HCT116 (cell line): ENCODE measurements at regions not wholly inside any gene's neighbourhood (a gene's known extent, or its start where the extent isn't known, plus 50 kb on each side); places are given as distances from the start of the nearest gene placed in this dataset.

ENCODE experiments used
- ATAC-seq: fragments of 200-7000 bp; cut with Tn5 transposase; 2 replicates; pipeline ENCODE4 v1.9.1; 2020; ENCODE audit warnings: mild to moderate bottlenecking, moderate library complexity
- BruUV-seq: library from RNA; stranded (reverse); fragments of 400-500 nt; replicated peaks from 2 replicates; lab custom pipeline; 2021; lab: Mats Ljungman, UMichigan
- CTCF ChIA-PET: fragments of 300-600 bp; sonication (Branson Sonifier 250); formaldehyde crosslinking; loops from one replicate; lab custom pipeline; 2021; ENCODE audit warnings: antibody characterized with exemption; lab: Charles Lee
- POLR2A ChIA-PET: fragments of 300-600, 350-600 bp; sonication (Branson Sonifier 250); formaldehyde crosslinking; loops from one replicate; lab custom pipeline; 2021; ENCODE audit warnings: antibody characterized with exemption; lab: Charles Lee
- RAD21 ChIA-PET, 2 experiments: fragments of 300-600 bp; sonication (Branson Sonifier 250); formaldehyde crosslinking; loops; one replicate each; lab custom pipeline; 2023; ENCODE audit warnings: low total read pairs in 2 of 2; ENCODE audit not compliant: uncharacterized antibody in 2 of 2, unreplicated experiment in 2 of 2, low non-redundant PET in 1 of 2; lab: Charles Lee
- DNase-seq: peaks from one replicate; pipeline ENCODE4 v3.0.0-alpha.2; 2010; ENCODE audit warnings: low read depth, low spot score
- H2AFZ ChIP-seq: fragments of 200-600 bp; shearing (Covaris generic), sonication (generic); 2 replicates; pipeline ENCODE4 v1.6.1; 2017; ENCODE audit warnings: low read depth, mixed run types, mixed read lengths, antibody characterized with exemption, low read length; ENCODE audit not compliant: poor library complexity, severe bottlenecking
- H3K27ac ChIP-seq: 2 replicates; pipeline ENCODE4 v1.5.1; 2012; ENCODE audit warnings: low read depth, low read length
- H3K27me3 ChIP-seq: fragments of 200-600 bp; sonication (generic); 2 replicates; pipeline ENCODE4 v1.6.1; 2016; ENCODE audit warnings: mixed run types, low read length, mixed read lengths; ENCODE audit not compliant: insufficient read depth
- H3K36me3 ChIP-seq, 2 experiments: fragments of 200-500 bp in 1 of 2; fragments of 200-600 bp in 1 of 2; sonication (Bioruptor generic) in 1 of 2; sonication (generic) in 1 of 2; 2 replicates each; pipeline versions ENCODE4 v1.5.1 to v1.6.1; 2014 to 2016; ENCODE audit warnings: low read length in 2 of 2, inconsistent platforms in 1 of 2, mixed read lengths in 1 of 2, mixed run types in 1 of 2; ENCODE audit not compliant: insufficient read depth in 2 of 2, control insufficient read depth in 1 of 2
- H3K4me1 ChIP-seq, 2 experiments: fragments of 200-600 bp in 1 of 2; sonication (generic) in 1 of 2; 2 replicates each; pipeline versions ENCODE4 v1.5.1 to v1.6.1; 2012 to 2017; ENCODE audit warnings: low read length in 2 of 2, inconsistent platforms in 1 of 2, mild to moderate bottlenecking in 1 of 2, mixed read lengths in 1 of 2, mixed run types in 1 of 2, moderate library complexity in 1 of 2; ENCODE audit not compliant: insufficient read depth in 2 of 2, control insufficient read depth in 1 of 2
- H3K4me2 ChIP-seq: fragments of 200-600 bp; sonication (generic); 2 replicates; pipeline ENCODE4 v1.6.1; 2017; ENCODE audit warnings: mixed run types, low read length, mixed read lengths
- H3K4me3 ChIP-seq, 2 experiments: fragments of 200-600 bp in 1 of 2; sonication (generic) in 1 of 2; replicated peaks in 1 of 2; 2 replicates each; pipeline ENCODE4 v1.5.1; 2011 to 2016; ENCODE audit warnings: low read length in 2 of 2, control low read depth in 1 of 2, low read depth in 1 of 2, mild to moderate bottlenecking in 1 of 2, mixed read lengths in 1 of 2, mixed run types in 1 of 2
- H3K79me2 ChIP-seq: fragments of 200-600 bp; sonication (generic); 2 replicates; pipeline ENCODE4 v1.6.1; 2017; ENCODE audit warnings: mild to moderate bottlenecking, mixed run types, low read length, moderate library complexity, mixed read lengths; ENCODE audit not compliant: insufficient read depth
- H3K9ac ChIP-seq: fragments of 200-600 bp; sonication (generic); 2 replicates; pipeline ENCODE4 v1.6.1; 2016; ENCODE audit warnings: low read length, mixed read lengths
- H3K9me2 ChIP-seq: fragments of 200-600 bp; sonication (generic), shearing (Covaris generic); 2 replicates; pipeline ENCODE4 v1.6.1; 2017; ENCODE audit warnings: mixed run types, mild to moderate bottlenecking, moderate library complexity; ENCODE audit not compliant: insufficient read depth
- H3K9me3 ChIP-seq, 2 experiments: fragments of 200-500 bp in 1 of 2; fragments of 200-600 bp in 1 of 2; sonication (Bioruptor generic) in 1 of 2; sonication (generic) in 1 of 2; 2 replicates each; pipeline ENCODE4 v1.6.1; 2014 to 2017; ENCODE audit warnings: low read length in 2 of 2, mixed read lengths in 2 of 2, inconsistent platforms in 1 of 2, low read depth in 1 of 2, mild to moderate bottlenecking in 1 of 2, mixed run types in 1 of 2, moderate library complexity in 1 of 2; ENCODE audit not compliant: control insufficient read depth in 1 of 2, insufficient read depth in 1 of 2
- H4K20me1 ChIP-seq: fragments of 200-600 bp; sonication (generic), shearing (Covaris generic); 2 replicates; pipeline ENCODE4 v1.6.1; 2017; ENCODE audit warnings: mixed run types, mild to moderate bottlenecking, moderate library complexity; ENCODE audit not compliant: insufficient read depth
- ATF3 ChIP-seq: IDR thresholded peaks from 2 replicates; pipeline ENCODE4 v1.6.1; 2012
- CBX3 ChIP-seq: IDR thresholded peaks from 2 replicates; pipeline ENCODE4 v1.6.1; 2012; ENCODE audit warnings: low read depth
- CEBPB ChIP-seq: IDR thresholded peaks from 2 replicates; pipeline ENCODE4 v1.6.1; 2012; ENCODE audit warnings: low read depth
- CTCF ChIP-seq, 3 experiments: fragments of 200-600 bp in 1 of 3; sonication (generic) in 1 of 3; IDR thresholded peaks in 2 of 3; conservative IDR thresholded peaks in 1 of 3; 2 replicates each; pipeline ENCODE4 v1.5.1; 2012 to 2017; ENCODE audit warnings: low read depth in 2 of 3, low read length in 2 of 3, antibody characterized with exemption in 1 of 3, borderline replicate concordance in 1 of 3, control low read depth in 1 of 3, mild to moderate bottlenecking in 1 of 3, mixed read lengths in 1 of 3, mixed run types in 1 of 3, moderate library complexity in 1 of 3; ENCODE audit not compliant: insufficient read depth in 1 of 3
- EGR1 ChIP-seq: IDR thresholded peaks from 2 replicates; pipeline ENCODE4 v1.6.1; 2012; ENCODE audit warnings: low read depth
- EZH2 ChIP-seq: fragments of 200-600 bp; sonication (generic); IDR thresholded peaks from 2 replicates; pipeline ENCODE4 v1.6.1; 2017; ENCODE audit warnings: antibody characterized with exemption, mixed run types
- EZH2phosphoT487 ChIP-seq: fragments of 200-600 bp; IDR thresholded peaks from 2 replicates; pipeline ENCODE4 v1.6.1; 2018; ENCODE audit warnings: antibody characterized with exemption, borderline replicate concordance
- FOSL1 ChIP-seq: IDR thresholded peaks from 2 replicates; pipeline ENCODE4 v1.6.1; 2012; ENCODE audit warnings: low read depth
- JUND ChIP-seq: IDR thresholded peaks from 2 replicates; pipeline ENCODE4 v1.6.1; 2012
- MAX ChIP-seq: IDR thresholded peaks from 2 replicates; pipeline ENCODE4 v1.6.1; 2012
- POLR2A ChIP-seq: IDR thresholded peaks from 2 replicates; pipeline ENCODE4 v1.7.0; 2011; ENCODE audit warnings: borderline replicate concordance; ENCODE audit not compliant: insufficient read depth, insufficient read length; ENCODE audit errors: extremely low read depth
- POLR2AphosphoS5 ChIP-seq: IDR thresholded peaks from 2 replicates; pipeline ENCODE4 v1.6.1; 2011; ENCODE audit warnings: mild to moderate bottlenecking, low read depth, low read length, moderate library complexity
- RAD21 ChIP-seq: IDR thresholded peaks from 2 replicates; pipeline ENCODE4 v1.6.1; 2012; ENCODE audit warnings: low read depth, mild to moderate bottlenecking
- REST ChIP-seq: IDR thresholded peaks from 2 replicates; pipeline ENCODE4 v1.6.1; 2012; ENCODE audit warnings: low read depth
- SP1 ChIP-seq: IDR thresholded peaks from 2 replicates; pipeline ENCODE4 v1.6.1; 2012; ENCODE audit warnings: low read depth
- SRF ChIP-seq: IDR thresholded peaks from 2 replicates; pipeline ENCODE4 v1.6.1; 2012; ENCODE audit warnings: low read depth
- TCF7L2 ChIP-seq: IDR thresholded peaks from 2 replicates; pipeline ENCODE4 v1.7.0; 2011; ENCODE audit warnings: borderline replicate concordance, inconsistent platforms; ENCODE audit not compliant: insufficient read depth, insufficient read length; ENCODE audit errors: extremely low read depth
- YY1 ChIP-seq: IDR thresholded peaks from 2 replicates; pipeline ENCODE4 v1.6.1; 2011; ENCODE audit warnings: low read length, low read depth, moderate library complexity, mild to moderate bottlenecking; ENCODE audit not compliant: insufficient replicate concordance; ENCODE audit errors: extremely low read depth
- ZBTB33 ChIP-seq: IDR thresholded peaks from 2 replicates; pipeline ENCODE4 v1.6.1; 2011; ENCODE audit warnings: mild to moderate bottlenecking, low read length, moderate library complexity; ENCODE audit not compliant: insufficient replicate concordance; ENCODE audit errors: extremely low read depth
- ZFX ChIP-seq: fragments of 450-650 bp; IDR thresholded peaks from 2 replicates; pipeline ENCODE4 v1.6.1; 2017
- intact Hi-C: fragments of 100-400 bp; cut with micrococcal nuclease; formaldehyde crosslinking; loops from 2 replicates; pipeline ENCODE4 v1.10.0; 2022

GRCh38 chr14:89588016-89588415 lies 171.0 kb upstream of the FOXN3 start:
- DNase-seq, result no peak
- RAD21 ChIA-PET, result no interaction called here
- Histone ChIP-seq H3K27me3 (no peaks in the 10 kb centered on the region), H3K4me1 (no peaks in the 10 kb centered on the region), H3K79me2 (no peaks in the 10 kb centered on the region), H3K4me2 (no peak overlapping the region), H3K27ac (no peak overlapping the region), H3K36me3 (no peaks in the 10 kb centered on the region), H3K4me3 (no peak overlapping the region), H3K9me2 (no peaks in the 10 kb centered on the region), H3K9me3 (no peaks in the 10 kb centered on the region), H2AFZ (no peak overlapping the region), H3K9ac (no peak overlapping the region), H4K20me1 (no peaks in the 10 kb centered on the region)
- TF ChIP-seq JUND (no peak), CBX3 (no peak), RAD21 (no peak), CEBPB (no peak), EGR1 (no peak), POLR2A (no peak), MAX (no peak), CTCF (IDR thresholded peaks at IDR 0.05 in 2 of 3, conservative IDR thresholded peaks at IDR 0.05 in 1 of 3; ENCODE audit: borderline replicate concordance in 1 of 3, insufficient read depth in 1 of 3, low read depth in 2 of 3, low read length in 2 of 3) (no peak), SRF (no peak), POLR2AphosphoS5 (no peak), ZFX (no peak), EZH2 (no peak), FOSL1 (no peak), SP1 (no peak), YY1 (no peak), TCF7L2 (no peak), EZH2phosphoT487 (no peak), REST (no peak), ATF3 (no peak), ZBTB33 (no peak)
- no TSS peak for BruUV-seq
- intact Hi-C loops, result no loop called here
- POLR2A ChIA-PET, result no interaction called here
- ATAC-seq, result no peak
- CTCF ChIA-PET, result no interaction called here
